ENCODE measurements at regions not wholly inside any gene's neighbourhood (a gene's known extent, or its start where the extent isn't known, plus 50 kb on each side); places are given as distances from the start of the nearest gene placed in this dataset.

GRCh38 chr3:159804726-159805410 lies 183.8 kb upstream of the IL12A start:
- DNase-seq: peak; percentile 74

- no peak for DNase-seq
These were observed 183.2 kb upstream of the IL12A start for GRCh38 chr3:159805411-159805772.

- DNase-seq: peak; percentile 43
These were observed 182.2 kb upstream of the IL12A start for GRCh38 chr3:159806412-159806811.

GRCh38 chr3:159807137-159808040 lies 181.2 kb upstream of the IL12A start:
- peak; percentile 72 for DNase-seq

- no peak for DNase-seq
These were observed 174.7 kb upstream of the IL12A start for GRCh38 chr3:159813822-159814531.

- DNase-seq: no peak
These were observed 172.1 kb upstream of the IL12A start for GRCh38 chr3:159816512-159816911.

- no peak for DNase-seq
These were observed 171.5 kb upstream of the IL12A start for GRCh38 chr3:159817126-159817525.

- no peak for DNase-seq
These were observed 171.1 kb upstream of the IL12A start for GRCh38 chr3:159817571-159817970.

GRCh38 chr3:159818399-159818798 lies 170.2 kb upstream of the IL12A start:
- no peak for DNase-seq

- DNase-seq: no peak
These were observed 169.6 kb upstream of the IL12A start for GRCh38 chr3:159818997-159819500.

- DNase-seq: no peak
These were observed 169.0 kb upstream of the IL12A start for GRCh38 chr3:159819676-159820075.

GRCh38 chr3:159821110-159821509 lies 167.5 kb upstream of the IL12A start:
- peak; percentile 90 for DNase-seq

- DNase-seq: no peak
These were observed 166.9 kb upstream of the IL12A start for GRCh38 chr3:159821736-159822135.

- peak; percentile 74 for DNase-seq
These were observed 164.9 kb upstream of the IL12A start for GRCh38 chr3:159823780-159824179.

GRCh38 chr3:159824333-159824732 lies 164.3 kb upstream of the IL12A start:
- DNase-seq: no peak

GRCh38 chr3:159825216-159825854 lies 163.3 kb upstream of the IL12A start:
- peak; percentile 90 for DNase-seq

GRCh38 chr3:159828542-159828943 lies 160.1 kb upstream of the IL12A start:
- peak; percentile 49 for DNase-seq

GRCh38 chr3:159829056-159829455 lies 159.6 kb upstream of the IL12A start:
- DNase-seq: no peak

GRCh38 chr3:159829539-159830227 lies 159.0 kb upstream of the IL12A start:
- peak; percentile 85 for DNase-seq

GRCh38 chr3:159830523-159831154 lies 158.0 kb upstream of the IL12A start:
- DNase-seq: no peak

- DNase-seq: no peak
These were observed 157.2 kb upstream of the IL12A start for GRCh38 chr3:159831466-159831865.

- no peak for DNase-seq
These were observed 156.6 kb upstream of the IL12A start for GRCh38 chr3:159832024-159832423.

Data from DMS79 (cell line).